Endothelial cell of umbilical vein (primary cell): ENCODE measurements at regions not wholly inside any gene's neighbourhood (a gene's known extent, or its start where the extent isn't known, plus 50 kb on each side); places are given as distances from the start of the nearest gene placed in this dataset.

ENCODE experiments used
- CTCF ChIP-seq, 2 donors: IDR thresholded peaks; 1 replicate in 1 of 2; 2 replicates in 1 of 2; pipeline ENCODE4 v1.5.1; 2011; ENCODE audit warnings: low read length in 2 of 2, mild to moderate bottlenecking in 2 of 2, moderate library complexity in 2 of 2, control low read depth in 1 of 2, inconsistent platforms in 1 of 2, low read depth in 1 of 2; ENCODE audit not compliant: insufficient read depth in 1 of 2; ENCODE audit errors: extremely low read depth in 1 of 2
- EZH2 ChIP-seq: IDR thresholded peaks from 2 replicates; pipeline ENCODE4 v1.6.1; 2012; ENCODE audit warnings: borderline replicate concordance, low read depth, mild to moderate bottlenecking, moderate library complexity, low read length, inconsistent platforms; ENCODE audit not compliant: severe bottlenecking
- MAX ChIP-seq: IDR thresholded peaks from 2 replicates; pipeline ENCODE4 v1.6.1; 2011; ENCODE audit not compliant: insufficient read depth, insufficient read length
- POLR2A ChIP-seq: IDR thresholded peaks from 2 replicates; pipeline ENCODE4 v1.6.1; 2012; ENCODE audit warnings: low read depth, mild to moderate bottlenecking, control low read depth, low read length
- POLR2AphosphoS5 ChIP-seq: IDR thresholded peaks from 2 replicates; pipeline ENCODE4 v1.6.1; 2012; ENCODE audit warnings: low read depth, mild to moderate bottlenecking, control low read depth, low read length, moderate library complexity; ENCODE audit not compliant: insufficient read depth

- TF ChIP-seq EZH2 (no peak), MAX (no peak), CTCF (IDR thresholded peaks at IDR 0.05; ENCODE audit: extremely low read depth in 1 of 2, insufficient read depth in 1 of 2, low read depth in 1 of 2, low read length in 2 of 2) (no peak), POLR2AphosphoS5 (no peak), POLR2A (no peak)
Measured at GRCh38 chr12:30805959-30806358, 51.2 kb upstream of the CAPRIN2 start.
